ENCODE measurements at regions not wholly inside any gene's neighbourhood (a gene's known extent, or its start where the extent isn't known, plus 50 kb on each side); places are given as distances from the start of the nearest gene placed in this dataset.

DNA sequence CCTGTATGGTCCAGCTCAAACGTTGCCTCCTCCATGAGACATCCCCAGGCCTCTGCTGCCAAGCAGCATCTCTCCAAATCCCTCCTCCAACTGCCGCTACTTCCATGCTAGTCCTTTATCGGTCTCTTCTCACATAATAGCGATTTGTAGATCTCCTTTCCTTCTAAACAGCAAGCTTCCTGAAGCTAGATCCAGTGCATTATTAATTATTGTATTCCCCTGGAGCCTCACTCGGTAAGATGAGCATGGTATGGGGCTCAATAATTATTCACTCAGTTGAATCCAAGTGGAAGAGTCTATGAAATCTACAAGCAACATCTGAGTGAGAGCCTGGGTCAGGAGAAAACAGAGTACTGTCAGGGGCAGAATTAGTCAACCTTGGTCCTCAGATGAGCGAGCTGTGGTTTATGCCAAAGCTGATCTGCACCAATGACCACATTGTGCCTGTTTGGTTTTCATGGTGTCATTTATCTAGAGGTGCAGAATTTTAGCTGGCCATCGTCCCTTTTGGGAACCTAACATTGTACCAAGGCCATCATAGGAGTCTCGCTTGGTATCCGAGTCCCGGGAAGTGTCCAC is 93.8 kb upstream of the UBE2E1 start:
- DNase-seq (ENCODE audit: low read depth), result no peak
- TF ChIP-seq, protein P1, sequence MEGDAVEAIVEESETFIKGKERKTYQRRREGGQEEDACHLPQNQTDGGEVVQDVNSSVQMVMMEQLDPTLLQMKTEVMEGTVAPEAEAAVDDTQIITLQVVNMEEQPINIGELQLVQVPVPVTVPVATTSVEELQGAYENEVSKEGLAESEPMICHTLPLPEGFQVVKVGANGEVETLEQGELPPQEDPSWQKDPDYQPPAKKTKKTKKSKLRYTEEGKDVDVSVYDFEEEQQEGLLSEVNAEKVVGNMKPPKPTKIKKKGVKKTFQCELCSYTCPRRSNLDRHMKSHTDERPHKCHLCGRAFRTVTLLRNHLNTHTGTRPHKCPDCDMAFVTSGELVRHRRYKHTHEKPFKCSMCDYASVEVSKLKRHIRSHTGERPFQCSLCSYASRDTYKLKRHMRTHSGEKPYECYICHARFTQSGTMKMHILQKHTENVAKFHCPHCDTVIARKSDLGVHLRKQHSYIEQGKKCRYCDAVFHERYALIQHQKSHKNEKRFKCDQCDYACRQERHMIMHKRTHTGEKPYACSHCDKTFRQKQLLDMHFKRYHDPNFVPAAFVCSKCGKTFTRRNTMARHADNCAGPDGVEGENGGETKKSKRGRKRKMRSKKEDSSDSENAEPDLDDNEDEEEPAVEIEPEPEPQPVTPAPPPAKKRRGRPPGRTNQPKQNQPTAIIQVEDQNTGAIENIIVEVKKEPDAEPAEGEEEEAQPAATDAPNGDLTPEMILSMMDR (conservative IDR thresholded peaks at IDR 0.05; ENCODE audit: low read depth, low read length), result no peak
- H3K4me3 ChIP-seq (ENCODE audit: low read depth, low read length), result no peak overlapping the region

DNA sequence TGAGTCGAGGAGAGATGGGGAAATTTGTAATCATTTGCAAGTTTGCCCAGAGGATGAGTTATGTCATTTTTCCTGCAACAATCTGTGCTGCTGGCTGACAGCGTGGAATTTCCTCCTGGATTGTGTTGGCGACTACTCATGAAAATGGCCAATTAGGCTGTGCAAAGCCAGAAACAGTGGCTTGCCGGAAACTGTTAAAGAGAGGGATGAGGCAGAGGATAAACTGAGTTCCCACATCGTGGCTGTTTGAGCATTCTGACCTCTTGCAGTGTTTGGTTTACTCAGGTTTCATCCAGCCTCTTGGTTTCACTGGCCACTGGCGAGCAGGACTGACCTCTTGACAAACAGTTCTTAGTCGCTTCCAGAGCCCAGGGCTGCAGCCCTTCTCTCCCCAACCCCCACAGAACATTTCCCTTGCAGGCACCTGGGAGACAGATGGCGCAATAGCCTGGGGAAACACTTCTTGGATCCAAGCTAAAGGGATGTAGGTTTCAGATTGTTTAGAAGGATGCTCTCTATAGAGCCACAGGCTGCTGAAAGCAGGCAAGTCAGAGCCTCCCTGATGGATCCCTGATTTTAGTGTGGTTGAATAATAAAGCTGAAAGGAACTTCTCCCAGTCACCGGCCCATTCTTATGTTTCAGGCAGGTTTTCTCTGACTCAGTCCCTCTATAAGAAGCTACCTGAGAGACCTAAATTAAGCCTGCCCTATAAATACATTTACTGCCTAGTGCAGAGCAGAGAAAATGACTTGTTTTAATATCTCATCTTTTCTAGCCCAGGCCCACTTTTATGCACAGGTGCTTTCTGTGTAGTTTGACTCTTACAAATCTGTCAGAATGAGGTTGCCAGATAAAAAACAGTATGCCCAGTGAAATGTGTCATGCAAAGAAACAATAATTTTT is 92.8 kb upstream of the UBE2E1 start:
- H3K4me3 ChIP-seq (ENCODE audit: low read depth, low read length), result no peak overlapping the region
- TF ChIP-seq, protein P1 (conservative IDR thresholded peaks at IDR 0.05; ENCODE audit: low read depth, low read length), result peak; percentile 24
- DNase-seq (ENCODE audit: low read depth), result peak; percentile 90

DNA sequence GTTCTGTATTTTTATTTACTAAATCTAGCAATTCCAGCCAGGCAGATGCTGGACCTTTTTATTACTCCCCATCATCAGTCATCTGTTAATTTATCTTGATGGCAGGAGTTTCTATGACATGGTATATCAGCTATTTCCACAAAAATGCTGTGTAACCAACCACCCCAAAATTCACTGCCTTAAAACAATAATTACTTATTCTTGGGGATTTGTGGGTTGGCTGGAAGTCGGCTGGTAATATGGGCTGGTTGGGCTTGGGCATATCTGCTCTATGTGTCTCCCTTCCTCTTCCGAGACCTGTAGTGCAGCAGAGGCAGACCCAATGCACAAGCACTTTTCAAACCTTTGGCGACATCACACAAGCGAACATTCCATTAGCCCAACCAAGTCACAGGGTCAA is 92.1 kb upstream of the UBE2E1 start:
- DNase-seq (ENCODE audit: low read depth), result no peak
- H3K4me3 ChIP-seq (ENCODE audit: low read depth, low read length), result no peak overlapping the region
- TF ChIP-seq, protein P1 (conservative IDR thresholded peaks at IDR 0.05; ENCODE audit: low read depth, low read length), result no peak

DNA sequence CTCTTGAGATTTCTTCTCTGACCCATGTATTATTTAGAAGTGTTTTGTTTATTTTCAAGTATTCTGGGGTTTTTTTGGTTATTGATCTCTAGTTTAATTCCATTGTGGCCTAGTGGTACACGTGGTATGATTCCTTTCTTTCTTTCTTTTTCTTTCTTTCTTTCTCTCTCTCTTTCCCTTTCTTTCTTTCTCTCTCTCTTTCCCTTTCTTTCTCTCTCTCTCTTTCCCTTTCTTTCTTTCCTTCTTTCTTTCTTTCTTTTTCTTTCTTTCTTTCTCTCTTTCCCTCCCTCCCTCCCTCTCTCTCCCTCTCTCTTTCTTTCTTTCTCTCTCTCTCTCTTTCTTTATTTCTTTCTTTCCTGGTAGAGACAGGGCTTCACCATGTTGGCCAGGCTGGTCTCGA is 85.7 kb upstream of the UBE2E1 start:
- no peak overlapping the region for H3K4me3 ChIP-seq (ENCODE audit: low read depth, low read length)
- TF ChIP-seq, protein P1 (conservative IDR thresholded peaks at IDR 0.05; ENCODE audit: low read depth, low read length), result no peak
- DNase-seq (ENCODE audit: low read depth), result no peak

DNA sequence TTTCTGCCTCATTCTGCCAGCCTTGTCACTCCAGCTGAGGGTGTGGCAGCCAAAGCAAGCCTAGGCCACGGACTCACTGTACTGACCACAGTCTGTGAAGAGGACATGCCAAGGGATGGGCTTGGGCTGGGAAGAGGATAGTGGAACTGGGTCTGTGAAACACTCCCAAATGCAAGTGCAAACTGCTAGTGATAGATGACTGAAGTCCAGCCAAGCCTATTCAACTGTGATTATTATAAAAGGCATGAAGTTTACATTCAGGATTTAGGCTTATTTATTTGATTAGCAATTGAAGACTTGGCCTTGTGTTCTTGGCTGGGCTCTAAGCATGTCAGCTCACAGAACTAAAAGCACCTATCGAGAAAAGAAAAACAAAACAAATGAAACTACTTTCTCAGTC is 84.9 kb upstream of the UBE2E1 start:
- H3K4me3 ChIP-seq (ENCODE audit: low read depth, low read length), result no peak overlapping the region
- TF ChIP-seq, protein P1 (conservative IDR thresholded peaks at IDR 0.05; ENCODE audit: low read depth, low read length), result no peak
- no peak for DNase-seq (ENCODE audit: low read depth)

DNA sequence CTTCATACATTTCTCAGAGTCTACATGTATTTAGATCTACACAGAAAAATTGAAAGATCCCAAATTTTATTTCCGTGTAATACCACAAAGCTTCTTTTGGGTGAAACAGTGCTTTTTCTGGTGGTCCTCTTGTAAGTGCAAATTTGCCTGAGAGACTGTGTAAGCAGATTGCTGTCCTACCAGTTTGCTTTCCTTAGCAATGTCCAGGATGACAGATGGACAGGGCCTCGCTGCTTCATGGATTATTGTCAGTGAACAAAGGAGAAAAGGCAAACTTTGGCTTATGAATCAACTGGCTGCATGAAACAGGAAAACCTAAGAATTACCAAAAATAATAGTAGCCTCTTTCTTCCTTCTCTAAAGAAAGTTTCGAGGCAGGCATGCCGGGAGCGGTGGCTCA is 82.6 kb upstream of the UBE2E1 start:
- DNase-seq (ENCODE audit: low read depth), result no peak
- H3K4me3 ChIP-seq (ENCODE audit: low read depth, low read length), result no peak overlapping the region
- TF ChIP-seq, protein P1 (conservative IDR thresholded peaks at IDR 0.05; ENCODE audit: low read depth, low read length), result no peak
